ENCODE measurements at regions not wholly inside any gene's neighbourhood (a gene's known extent, or its start where the extent isn't known, plus 50 kb on each side); places are given as distances from the start of the nearest gene placed in this dataset.

- no peak overlapping the region for H3K4me3 ChIP-seq
- peaks cover 4% of the 10 kb centered on the region for H3K36me3 ChIP-seq
- H3K27ac ChIP-seq (replicated peaks): no peak overlapping the region
- DNase-seq: no peak
- peaks cover 15% of the 10 kb centered on the region for H3K9me3 ChIP-seq (replicated peaks)
- no peak for TF ChIP-seq CTCF (IDR thresholded peaks at IDR 0.05; ENCODE audit: borderline replicate concordance)
- no peaks in the 10 kb centered on the region for H3K4me1 ChIP-seq
- H3K27me3 ChIP-seq (ENCODE audit: low read depth): no peaks in the 10 kb centered on the region
- intact Hi-C loops (cut with micrococcal nuclease): no loop called here
Measured at GRCh38 chr12:104895415-104895814, 62.7 kb downstream of the SLC41A2 start.

DNA sequence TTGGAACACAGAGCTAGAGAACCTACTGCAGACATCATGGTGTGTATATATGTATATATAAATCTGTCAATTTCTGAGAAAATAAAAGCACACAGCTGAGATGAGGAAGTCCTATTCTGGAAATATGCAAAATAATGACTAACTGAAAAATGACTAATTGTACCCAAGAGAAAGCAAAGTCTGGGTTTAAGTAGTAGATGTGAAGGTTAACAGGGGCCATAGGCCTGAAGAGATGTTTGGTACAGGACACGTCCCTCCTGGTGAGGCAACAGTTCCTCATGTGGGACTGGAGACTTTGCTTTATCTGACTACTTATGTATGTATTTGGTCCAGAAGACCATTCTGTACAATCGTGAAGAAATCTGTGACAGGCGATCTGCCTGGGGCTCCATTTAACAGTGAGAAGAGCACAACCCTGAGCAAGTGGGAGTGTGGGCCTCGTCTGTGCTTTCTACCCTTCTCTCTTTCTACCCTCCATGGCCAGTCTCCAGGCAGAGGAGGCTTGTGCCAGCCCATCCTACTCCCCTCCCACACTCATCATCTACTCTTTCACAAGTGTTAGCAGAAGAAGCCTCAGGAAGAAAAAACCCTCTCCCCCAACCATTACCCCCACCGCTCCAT lies 67.5 kb downstream of the SLC41A2 start:
- TF ChIP-seq CTCF (IDR thresholded peaks at IDR 0.05; ENCODE audit: borderline replicate concordance): no peak
- intact Hi-C loops (cut with micrococcal nuclease): no loop called here
- DNase-seq: no peak
- H3K27ac ChIP-seq (replicated peaks): no peak overlapping the region
- no peaks in the 10 kb centered on the region for H3K4me1 ChIP-seq
- no peaks in the 10 kb centered on the region for H3K36me3 ChIP-seq
- no peak overlapping the region for H3K4me3 ChIP-seq
- H3K9me3 ChIP-seq (replicated peaks): no peaks in the 10 kb centered on the region
- no peaks in the 10 kb centered on the region for H3K27me3 ChIP-seq (ENCODE audit: low read depth)

- DNase-seq: no peak
- no peak overlapping the region for H3K27ac ChIP-seq (replicated peaks)
- H3K4me3 ChIP-seq: no peak overlapping the region
- H3K27me3 ChIP-seq (ENCODE audit: low read depth): no peaks in the 10 kb centered on the region
- no peaks in the 10 kb centered on the region for H3K9me3 ChIP-seq (replicated peaks)
- no peaks in the 10 kb centered on the region for H3K36me3 ChIP-seq
- no peaks in the 10 kb centered on the region for H3K4me1 ChIP-seq
- no peak for TF ChIP-seq CTCF (IDR thresholded peaks at IDR 0.05; ENCODE audit: borderline replicate concordance)
- intact Hi-C loops (cut with micrococcal nuclease): no loop called here
Measured at GRCh38 chr12:104889735-104890134, 68.4 kb downstream of the SLC41A2 start.

- H3K9me3 ChIP-seq (replicated peaks): peaks cover 3% of the 10 kb centered on the region
- peaks cover 3% of the 10 kb centered on the region for H3K36me3 ChIP-seq
- H3K4me3 ChIP-seq: no peak overlapping the region
- no peaks in the 10 kb centered on the region for H3K4me1 ChIP-seq
- intact Hi-C loops (cut with micrococcal nuclease): no loop called here
- no peak for DNase-seq
- no peaks in the 10 kb centered on the region for H3K27me3 ChIP-seq (ENCODE audit: low read depth)
- no peak for TF ChIP-seq CTCF (IDR thresholded peaks at IDR 0.05; ENCODE audit: borderline replicate concordance)
- H3K27ac ChIP-seq (replicated peaks): no peak overlapping the region
Measured at GRCh38 chr12:104888892-104889291, 69.2 kb downstream of the SLC41A2 start.

DNA sequence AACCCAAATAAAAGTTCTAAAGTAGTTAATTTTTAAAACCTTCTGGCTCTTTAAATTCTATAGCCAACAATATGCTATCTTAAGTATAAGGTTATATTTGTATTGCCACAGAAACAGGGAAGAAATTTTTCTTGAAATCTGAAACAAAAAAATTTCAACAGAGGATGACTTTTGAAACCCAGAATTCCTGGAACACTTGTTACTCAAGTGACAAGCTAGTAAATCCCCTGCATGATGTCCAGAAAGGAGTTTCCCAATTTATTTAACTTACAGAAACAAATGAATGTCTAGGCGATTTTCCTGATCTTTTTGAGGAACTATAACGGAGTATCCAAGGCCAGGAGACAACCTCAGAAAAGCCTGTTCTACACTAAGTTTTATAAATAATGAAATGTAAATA lies 69.6 kb downstream of the SLC41A2 start:
- Histone ChIP-seq H3K4me3 (no peak overlapping the region), H3K36me3 (peaks cover 5% of the 10 kb centered on the region), H3K27me3 (ENCODE audit: low read depth) (no peaks in the 10 kb centered on the region), H3K4me1 (no peaks in the 10 kb centered on the region), H3K27ac (replicated peaks) (no peak overlapping the region), H3K9me3 (replicated peaks) (peaks cover 3% of the 10 kb centered on the region)
- intact Hi-C loops (cut with micrococcal nuclease): no loop called here
- TF ChIP-seq CTCF (IDR thresholded peaks at IDR 0.05; ENCODE audit: borderline replicate concordance): no peak
- DNase-seq: no peak
